ENCODE measurements at regions not wholly inside any gene's neighbourhood (a gene's known extent, or its start where the extent isn't known, plus 50 kb on each side); places are given as distances from the start of the nearest gene placed in this dataset.
A peak's percentile ranks its signal among the peaks of the same experiment; 100 is the strongest.

- H4K20me1 ChIP-seq (ENCODE audit: insufficient read depth, low read length): no peaks in the 10 kb centered on the region
- TF ChIP-seq CTCF (IDR thresholded peaks at IDR 0.05; ENCODE audit: low read depth, low read length) (no peak), EZH2phosphoT487 (IDR thresholded peaks at IDR 0.05; ENCODE audit: low read depth) (no peak)
- H3K9ac ChIP-seq (ENCODE audit: low read length): peak overlapping the region; percentile 37
- no peaks in the 10 kb centered on the region for H3K27me3 ChIP-seq (ENCODE audit: low read depth, low read length)
- no peaks in the 10 kb centered on the region for H3K79me2 ChIP-seq (ENCODE audit: low read length)
- H2AFZ ChIP-seq (ENCODE audit: low read depth, low read length): no peak overlapping the region
- peak overlapping the region; percentile 22 for H3K4me2 ChIP-seq (ENCODE audit: low read length)
- H3K4me1 ChIP-seq (ENCODE audit: low read length): peaks cover 56% of the 10 kb centered on the region
- H3K4me3 ChIP-seq (ENCODE audit: low read length): no peak overlapping the region
- H3K36me3 ChIP-seq (replicated peaks; ENCODE audit: low read depth, low read length): peaks cover 52% of the 10 kb centered on the region
- H3K27ac ChIP-seq (ENCODE audit: low read length): peak overlapping the region; percentile 94
- H3K9me3 ChIP-seq (ENCODE audit: insufficient read depth, low read length): peaks cover 7% of the 10 kb centered on the region; the same call in 1 of the 2 replicates
Measured at GRCh38 chr6:23503173-23503572, 622.8 kb upstream of the NRSN1 start.

GRCh38 chr6:23505026-23505425 lies 621.0 kb upstream of the NRSN1 start:
- Histone ChIP-seq H3K27me3 (ENCODE audit: low read depth, low read length) (no peaks in the 10 kb centered on the region), H2AFZ (ENCODE audit: low read depth, low read length) (no peak overlapping the region), H3K27ac (ENCODE audit: low read length) (no peak overlapping the region; the same call in 1 of the 2 replicates), H4K20me1 (ENCODE audit: insufficient read depth, low read length) (no peaks in the 10 kb centered on the region), H3K4me1 (ENCODE audit: low read length) (peaks cover 41% of the 10 kb centered on the region), H3K9ac (ENCODE audit: low read length) (no peak overlapping the region), H3K9me3 (ENCODE audit: insufficient read depth, low read length) (peaks cover 7% of the 10 kb centered on the region; the same call in 1 of the 2 replicates), H3K4me3 (ENCODE audit: low read length) (no peak overlapping the region), H3K36me3 (replicated peaks; ENCODE audit: low read depth, low read length) (peaks cover 48% of the 10 kb centered on the region), H3K4me2 (ENCODE audit: low read length) (no peak overlapping the region), H3K79me2 (ENCODE audit: low read length) (no peaks in the 10 kb centered on the region)
- TF ChIP-seq CTCF (IDR thresholded peaks at IDR 0.05; ENCODE audit: low read depth, low read length): no peak
- no peak for TF ChIP-seq EZH2phosphoT487 (IDR thresholded peaks at IDR 0.05; ENCODE audit: low read depth)

GRCh38 chr6:23510778-23511510 lies 615.1 kb upstream of the NRSN1 start:
- TF ChIP-seq CTCF (IDR thresholded peaks at IDR 0.05; ENCODE audit: low read depth, low read length): no peak
- no peak for TF ChIP-seq EZH2phosphoT487 (IDR thresholded peaks at IDR 0.05; ENCODE audit: low read depth)
- H3K79me2 ChIP-seq (ENCODE audit: low read length): no peaks in the 10 kb centered on the region
- H3K27ac ChIP-seq (ENCODE audit: low read length): no peak overlapping the region
- H3K4me1 ChIP-seq (ENCODE audit: low read length): peaks cover 14% of the 10 kb centered on the region
- H3K9me3 ChIP-seq (ENCODE audit: insufficient read depth, low read length): no peaks in the 10 kb centered on the region
- no peak overlapping the region for H3K4me3 ChIP-seq (ENCODE audit: low read length)
- no peak overlapping the region for H2AFZ ChIP-seq (ENCODE audit: low read depth, low read length)
- peak overlapping the region; percentile 12; the same call in 1 of the 2 replicates for H3K4me2 ChIP-seq (ENCODE audit: low read length)
- H3K36me3 ChIP-seq (replicated peaks; ENCODE audit: low read depth, low read length): peaks cover 8% of the 10 kb centered on the region
- no peak overlapping the region for H3K9ac ChIP-seq (ENCODE audit: low read length)
- H3K27me3 ChIP-seq (ENCODE audit: low read depth, low read length): no peaks in the 10 kb centered on the region
- no peaks in the 10 kb centered on the region for H4K20me1 ChIP-seq (ENCODE audit: insufficient read depth, low read length)

GRCh38 chr6:23511817-23512216 lies 614.2 kb upstream of the NRSN1 start:
- Histone ChIP-seq H3K4me1 (ENCODE audit: low read length) (peaks cover 14% of the 10 kb centered on the region), H3K9ac (ENCODE audit: low read length) (no peak overlapping the region), H3K36me3 (replicated peaks; ENCODE audit: low read depth, low read length) (peaks cover 3% of the 10 kb centered on the region), H2AFZ (ENCODE audit: low read depth, low read length) (no peak overlapping the region), H3K9me3 (ENCODE audit: insufficient read depth, low read length) (no peaks in the 10 kb centered on the region), H3K79me2 (ENCODE audit: low read length) (no peaks in the 10 kb centered on the region), H3K4me3 (ENCODE audit: low read length) (no peak overlapping the region), H3K27ac (ENCODE audit: low read length) (no peak overlapping the region), H4K20me1 (ENCODE audit: insufficient read depth, low read length) (no peaks in the 10 kb centered on the region), H3K4me2 (ENCODE audit: low read length) (no peak overlapping the region), H3K27me3 (ENCODE audit: low read depth, low read length) (no peaks in the 10 kb centered on the region)
- TF ChIP-seq CTCF (IDR thresholded peaks at IDR 0.05; ENCODE audit: low read depth, low read length) (no peak), EZH2phosphoT487 (IDR thresholded peaks at IDR 0.05; ENCODE audit: low read depth) (no peak)

All from OCI-LY3 (cell line).